HEK293T (cell line): ENCODE measurements at regions not wholly inside any gene's neighbourhood (a gene's known extent, or its start where the extent isn't known, plus 50 kb on each side); places are given as distances from the start of the nearest gene placed in this dataset.
A peak's percentile ranks its signal among the peaks of the same experiment; 100 is the strongest.

Source experiments
- CTCF ChIA-PET: fragments of 350-600 bp; formaldehyde crosslinking; extraction: SDS; loops from one replicate; lab custom pipeline; 2021; ENCODE audit warnings: antibody characterized with exemption, inconsistent platforms; lab: Yijun Ruan, JAX
- POLR2A ChIA-PET: fragments of 350-600 bp; formaldehyde crosslinking; extraction: SDS; loops from one replicate; lab custom pipeline; 2020; ENCODE audit warnings: antibody characterized with exemption, inconsistent platforms; lab: Yijun Ruan, JAX
- DNase-seq: peaks from one replicate; pipeline ENCODE4 v3.0.0; 2012; ENCODE audit warnings: mixed read lengths; ENCODE audit errors: extremely low spot score
- ARNT ChIP-seq: fragments of 450-650 bp; IDR thresholded peaks from 2 replicates; pipeline ENCODE4 v1.6.1; 2017; ENCODE audit warnings: mild to moderate bottlenecking
- BHLHE40 ChIP-seq: fragments of 450-650 bp; IDR thresholded peaks from 2 replicates; pipeline ENCODE4 v1.6.1; 2016; ENCODE audit warnings: mild to moderate bottlenecking, moderate library complexity, borderline replicate concordance
- CTBP1 ChIP-seq: fragments of 450-650 bp; IDR thresholded peaks from 2 replicates; pipeline ENCODE4 v1.6.1; 2016; ENCODE audit warnings: borderline replicate concordance
- ELF4 ChIP-seq: fragments of 450-650 bp; IDR thresholded peaks from 2 replicates; pipeline ENCODE4 v1.6.1; 2017; ENCODE audit warnings: antibody characterized with exemption
- FOXA1 ChIP-seq: fragments of 450-650 bp; IDR thresholded peaks from 2 replicates; pipeline ENCODE4 v1.6.1; 2016; ENCODE audit warnings: mild to moderate bottlenecking
- FOXK2 ChIP-seq: fragments of 450-650 bp; IDR thresholded peaks from 2 replicates; pipeline ENCODE4 v1.6.1; 2016; ENCODE audit warnings: mild to moderate bottlenecking
- FOXM1 ChIP-seq: fragments of 450-650 bp; IDR thresholded peaks from 2 replicates; pipeline ENCODE4 v1.6.1; 2017; ENCODE audit warnings: mild to moderate bottlenecking, borderline replicate concordance
- HDGF ChIP-seq: fragments of 450-650 bp; IDR thresholded peaks from 2 replicates; pipeline ENCODE4 v1.6.1; 2017; ENCODE audit warnings: antibody characterized with exemption, borderline replicate concordance
- L3MBTL2 ChIP-seq: fragments of 450-650 bp; conservative IDR thresholded peaks from 2 replicates; pipeline ENCODE4 v1.6.1; 2016; ENCODE audit warnings: mild to moderate bottlenecking
- LEF1 ChIP-seq: fragments of 450-650 bp; IDR thresholded peaks from 2 replicates; pipeline ENCODE4 v1.6.1; 2017; ENCODE audit warnings: mild to moderate bottlenecking, borderline replicate concordance
- PKNOX1 ChIP-seq: fragments of 450-650 bp; IDR thresholded peaks from 2 replicates; pipeline ENCODE4 v1.6.1; 2016
- SUZ12 ChIP-seq: fragments of 450-650 bp; IDR thresholded peaks from 2 replicates; pipeline ENCODE4 v1.6.1; 2016; ENCODE audit warnings: mild to moderate bottlenecking
- TARDBP ChIP-seq: fragments of 450-650 bp; IDR thresholded peaks from 2 replicates; pipeline ENCODE4 v1.6.1; 2016
- ZNF384 ChIP-seq: fragments of 450-650 bp; IDR thresholded peaks from 2 replicates; pipeline ENCODE4 v1.6.1; 2016

DNA sequence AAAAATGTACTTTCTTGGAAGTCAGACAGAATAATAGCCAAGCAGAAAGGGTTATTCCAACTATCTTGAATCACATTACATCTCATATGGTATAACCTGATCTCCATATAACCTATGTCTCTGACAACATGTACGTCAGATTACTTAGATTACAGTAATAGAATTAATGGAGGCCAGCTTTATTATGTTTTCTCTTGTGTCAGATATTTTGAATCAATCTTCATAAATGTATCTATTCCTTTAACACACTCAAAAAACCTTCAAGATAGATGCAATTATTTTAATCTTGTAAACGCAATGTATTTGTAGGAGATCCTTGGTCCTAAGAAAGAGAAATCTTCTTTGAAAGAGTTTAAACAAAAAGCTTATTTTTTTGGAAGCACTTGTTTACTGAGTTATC is 188.4 kb upstream of the KLF12 start:
- DNase-seq: no peak
- CTCF ChIA-PET: interaction anchor here (1.7 kb wide), 1 partner anchor 14 kb away, joined by 3 read pairs; no protein-coding TSS in a partner anchor
- peak; percentile 76 for TF ChIP-seq CTBP1
- no peak for TF ChIP-seq BHLHE40
- no peak for TF ChIP-seq HDGF
- peak; percentile 88 for TF ChIP-seq PKNOX1
- POLR2A ChIA-PET: interaction anchor here (3.9 kb wide), 1 partner anchor 187 kb away, joined by 17 read pairs; the partner anchor contains the start of gene KLF12

- TF ChIP-seq FOXK2 (no peak), FOXM1 (no peak)
- POLR2A ChIA-PET: no interaction called here
- CTCF ChIA-PET: no interaction called here
- no peak for DNase-seq
These were observed 186.1 kb upstream of the KLF12 start for GRCh38 chr13:74320282-74320681.

GRCh38 chr13:74316547-74316946 is 182.3 kb upstream of the KLF12 start:
- ChIA-PET POLR2A (interaction anchor here (0.8 to 1.4 kb wide), 3 partner anchors 8 to 184 kb away, joined by 3 to 7 read pairs (median 3); no protein-coding TSS in a partner anchor), CTCF (interaction anchor here (1.8 kb wide), 1 partner anchor 9 kb away, joined by 4 read pairs; no protein-coding TSS in a partner anchor)
- TF ChIP-seq PKNOX1 (peak; percentile 43), LEF1 (no peak)
- DNase-seq: no peak

DNA sequence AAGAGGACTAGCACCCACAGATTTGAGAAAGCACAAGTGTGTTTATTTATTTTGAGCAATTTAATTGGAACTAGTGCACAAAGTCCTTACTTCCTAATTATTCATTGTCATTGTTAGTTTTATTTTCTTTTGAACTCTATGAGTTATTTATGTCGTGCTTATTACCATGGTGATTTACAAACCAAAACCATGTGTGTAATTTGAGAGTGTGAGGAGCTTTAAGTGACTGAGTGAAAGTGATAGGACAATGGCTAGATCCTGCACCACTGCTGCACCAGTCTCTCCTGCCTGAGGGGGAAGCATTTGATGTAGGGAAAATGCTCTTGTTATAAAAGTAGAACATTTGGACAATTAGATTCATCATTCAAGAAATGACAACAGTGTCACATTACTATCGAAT is 172.3 kb upstream of the KLF12 start:
- DNase-seq: peak; percentile 76
- no peak; the same call in 1 of the 2 replicates for TF ChIP-seq FOXK2
- no peak for TF ChIP-seq HDGF
- TF ChIP-seq BHLHE40: no peak
- no peak for TF ChIP-seq ELF4
- peak; percentile 10; the same call in 1 of the 2 replicates for TF ChIP-seq CTBP1
- peak; percentile 67 for TF ChIP-seq L3MBTL2
- no peak for TF ChIP-seq ZNF384
- no peak for TF ChIP-seq FOXA1
- TF ChIP-seq LEF1: peak; percentile 93; the same call in 1 of the 2 replicates
- TF ChIP-seq PKNOX1: peak; percentile 91
- POLR2A ChIA-PET: interaction anchor here (0.7 to 1.7 kb wide), 3 partner anchors 10 to 19 kb away, joined by 3 to 7 read pairs (median 4); no protein-coding TSS in a partner anchor
- CTCF ChIA-PET: interaction anchor here (0.6 to 1.4 kb wide), 2 partner anchors 18 to 1191 kb away, joined by 4 to 5 read pairs; no protein-coding TSS in a partner anchor

DNA sequence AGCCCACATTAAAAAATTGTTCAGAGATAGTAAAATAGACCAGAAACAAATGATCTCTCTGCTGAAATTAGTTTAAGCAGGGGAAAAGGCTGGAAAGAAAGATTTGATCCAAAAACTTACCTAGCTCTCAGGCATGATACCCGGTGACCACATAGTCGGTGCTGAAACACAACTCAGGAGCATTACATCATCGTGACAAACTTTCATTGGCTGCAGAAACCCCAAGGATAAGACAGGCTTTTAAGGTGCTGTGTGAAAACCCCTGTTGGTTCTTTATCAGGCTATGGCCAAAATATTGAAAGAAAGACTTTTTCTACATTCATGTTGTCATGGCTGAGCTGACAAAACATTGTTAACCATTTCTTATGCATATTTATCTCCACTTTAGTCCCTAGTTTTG is 171.7 kb upstream of the KLF12 start:
- no peak for TF ChIP-seq ARNT
- no peak for TF ChIP-seq TARDBP
- TF ChIP-seq BHLHE40: no peak
- TF ChIP-seq FOXM1: no peak
- no peak for TF ChIP-seq ZNF384
- no peak for TF ChIP-seq HDGF
- no peak for TF ChIP-seq SUZ12
- no peak for TF ChIP-seq FOXA1
- TF ChIP-seq PKNOX1: no peak
- ChIA-PET CTCF (interaction anchor here (0.6 to 1.4 kb wide), 2 partner anchors 17 to 1192 kb away, joined by 4 to 5 read pairs; no protein-coding TSS in a partner anchor), POLR2A (interaction anchor here (0.7 to 1.7 kb wide), 3 partner anchors 11 to 19 kb away, joined by 3 to 7 read pairs (median 4); no protein-coding TSS in a partner anchor)
- DNase-seq: peak; percentile 54

- no peak for DNase-seq
- TF ChIP-seq LEF1 (no peak), CTBP1 (peak; percentile 46; the same call in 1 of the 2 replicates), PKNOX1 (peak; percentile 43; the same call in 1 of the 2 replicates)
- ChIA-PET POLR2A (no interaction called here), CTCF (interaction anchor here (0.9 to 1.8 kb wide), 2 partner anchors 13 to 15 kb away, joined by 4 to 5 read pairs; no protein-coding TSS in a partner anchor)
These were observed 167.2 kb upstream of the KLF12 start for GRCh38 chr13:74301258-74301935.
